ENCODE measurements at regions not wholly inside any gene's neighbourhood (a gene's known extent, or its start where the extent isn't known, plus 50 kb on each side); places are given as distances from the start of the nearest gene placed in this dataset.

DNA sequence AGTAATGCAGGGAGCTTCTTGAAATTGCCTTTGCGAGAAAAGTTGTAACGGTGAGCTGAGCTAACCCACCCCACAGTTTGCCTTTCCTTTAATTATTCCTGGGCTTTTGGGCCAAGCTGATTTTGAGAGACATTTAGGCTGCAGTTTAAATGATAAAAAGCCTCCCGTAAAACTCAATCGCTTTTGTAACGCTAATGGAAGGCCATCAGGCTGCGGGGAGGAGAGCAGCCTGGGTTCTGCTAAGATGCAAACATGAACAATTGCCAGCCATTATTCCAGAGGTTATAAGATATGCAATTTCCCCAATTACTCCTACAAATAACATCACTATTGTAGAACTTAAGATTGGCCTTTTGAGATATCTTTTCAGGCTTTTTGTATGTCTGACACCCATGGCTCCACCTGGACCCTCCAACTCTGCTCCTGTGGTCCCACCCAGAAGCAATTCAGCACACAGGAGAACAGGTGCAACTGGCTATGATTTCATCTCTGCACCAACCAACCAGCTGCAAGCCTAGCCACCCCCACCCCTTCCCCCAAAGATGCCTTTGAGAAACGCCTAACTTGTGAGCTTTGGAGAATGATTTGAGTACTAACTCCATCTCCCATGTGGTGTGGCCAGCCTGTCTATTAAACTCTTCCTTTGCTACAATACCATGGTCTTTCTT, 108.2 kb upstream of the FAM9C start:
- TF ChIP-seq, protein P1, sequence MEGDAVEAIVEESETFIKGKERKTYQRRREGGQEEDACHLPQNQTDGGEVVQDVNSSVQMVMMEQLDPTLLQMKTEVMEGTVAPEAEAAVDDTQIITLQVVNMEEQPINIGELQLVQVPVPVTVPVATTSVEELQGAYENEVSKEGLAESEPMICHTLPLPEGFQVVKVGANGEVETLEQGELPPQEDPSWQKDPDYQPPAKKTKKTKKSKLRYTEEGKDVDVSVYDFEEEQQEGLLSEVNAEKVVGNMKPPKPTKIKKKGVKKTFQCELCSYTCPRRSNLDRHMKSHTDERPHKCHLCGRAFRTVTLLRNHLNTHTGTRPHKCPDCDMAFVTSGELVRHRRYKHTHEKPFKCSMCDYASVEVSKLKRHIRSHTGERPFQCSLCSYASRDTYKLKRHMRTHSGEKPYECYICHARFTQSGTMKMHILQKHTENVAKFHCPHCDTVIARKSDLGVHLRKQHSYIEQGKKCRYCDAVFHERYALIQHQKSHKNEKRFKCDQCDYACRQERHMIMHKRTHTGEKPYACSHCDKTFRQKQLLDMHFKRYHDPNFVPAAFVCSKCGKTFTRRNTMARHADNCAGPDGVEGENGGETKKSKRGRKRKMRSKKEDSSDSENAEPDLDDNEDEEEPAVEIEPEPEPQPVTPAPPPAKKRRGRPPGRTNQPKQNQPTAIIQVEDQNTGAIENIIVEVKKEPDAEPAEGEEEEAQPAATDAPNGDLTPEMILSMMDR (IDR thresholded peaks at IDR 0.05), result no peak
- TF ChIP-seq POLR2A (IDR thresholded peaks at IDR 0.05), result no peak
- no peak for TF ChIP-seq POLR2AphosphoS5 (IDR thresholded peaks at IDR 0.05)
